ENCODE measurements at regions not wholly inside any gene's neighbourhood (a gene's known extent, or its start where the extent isn't known, plus 50 kb on each side); places are given as distances from the start of the nearest gene placed in this dataset.
"Not testable (repeated sequence)": the region's sequence is repeated elsewhere in the genome, so short reads cannot be mapped to it uniquely, and the experiment has no call there.

DNA sequence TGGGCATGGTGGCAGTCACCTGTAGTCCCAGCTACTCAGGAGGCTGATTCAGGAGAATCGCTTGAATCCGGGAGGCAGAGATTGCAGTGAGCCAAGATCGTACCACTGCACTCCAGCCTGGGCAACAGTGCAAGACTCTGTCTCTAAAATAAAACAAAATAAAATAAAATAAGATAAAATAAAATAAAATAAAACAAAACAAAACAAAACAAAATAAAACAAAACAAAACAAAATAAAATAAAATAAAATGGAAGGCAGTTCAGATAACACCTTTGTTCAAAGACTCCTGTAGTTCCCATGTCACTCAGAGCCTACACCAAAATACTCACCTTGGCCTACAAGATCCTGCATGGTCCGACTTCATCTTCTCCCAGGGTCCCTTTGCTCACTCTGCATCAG lies 61.3 kb downstream of the SYF2 start:
- not testable (repeated sequence) for DNase-seq (ENCODE audit: low read depth, low spot score); H3K27ac ChIP-seq

DNA sequence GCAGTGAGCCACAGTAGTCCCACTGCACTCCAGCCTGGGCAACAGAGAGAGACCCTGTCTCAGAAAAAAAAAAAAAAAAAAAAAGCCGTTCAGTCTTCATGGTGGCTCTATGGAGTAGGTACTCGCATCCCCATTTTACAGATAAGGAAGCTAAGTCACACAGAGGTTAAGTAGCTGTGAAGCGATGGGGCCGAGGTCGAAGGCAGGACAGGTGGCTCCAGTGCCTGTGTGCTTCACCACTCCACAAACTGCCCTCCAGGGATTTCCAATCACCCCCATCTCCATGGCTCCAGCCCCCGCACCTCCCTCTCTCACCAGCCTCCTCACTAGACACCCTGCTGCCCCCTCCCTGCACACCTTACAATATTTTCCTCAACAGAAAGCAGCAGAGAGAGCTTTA lies 61.9 kb downstream of the SYF2 start:
- no peak overlapping the region for H3K27ac ChIP-seq
- no peak for DNase-seq (ENCODE audit: low read depth, low spot score)

DNA sequence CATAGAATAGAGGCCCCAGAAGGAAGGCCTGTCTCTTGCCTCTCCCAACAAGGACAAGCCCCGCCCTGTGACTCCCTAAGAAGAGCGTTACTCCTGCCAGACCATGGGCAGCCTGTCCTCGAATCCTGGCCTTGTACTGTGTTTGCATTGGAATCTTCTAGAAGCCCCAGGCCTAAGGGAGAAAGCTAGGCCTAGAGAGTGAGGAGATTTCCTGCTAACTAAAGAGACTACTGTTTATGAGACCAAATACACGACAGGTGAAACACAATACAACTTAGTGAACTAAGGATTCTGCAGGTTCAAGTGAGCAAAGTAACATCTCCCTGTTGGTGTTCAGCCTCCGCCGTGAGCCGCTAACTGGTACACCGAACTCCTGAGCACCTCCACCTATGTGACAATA lies 62.7 kb downstream of the SYF2 start:
- H3K27ac ChIP-seq, result no peak overlapping the region
- no peak for DNase-seq (ENCODE audit: low read depth, low spot score)

DNA sequence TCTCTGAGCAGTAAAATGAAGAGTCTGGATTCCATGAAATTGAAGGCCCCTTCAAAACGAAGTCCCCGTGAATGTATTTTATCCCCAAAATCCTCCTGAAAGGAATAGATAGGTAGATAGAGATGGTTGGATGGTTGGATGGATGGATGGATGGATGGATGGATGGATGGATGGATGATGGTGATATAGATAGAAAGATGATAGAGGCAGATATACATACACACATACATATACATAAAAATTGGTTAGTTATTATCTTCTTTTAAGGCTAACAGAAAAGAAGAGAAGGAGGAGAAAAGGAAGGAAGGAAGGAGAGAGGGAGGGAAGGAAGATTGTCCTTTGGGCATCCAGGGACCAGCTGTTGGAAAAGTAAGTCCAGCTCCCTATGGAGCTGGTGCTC lies 63.1 kb downstream of the SYF2 start:
- H3K27ac ChIP-seq, result no peak overlapping the region
- no peak for DNase-seq (ENCODE audit: low read depth, low spot score)

DNA sequence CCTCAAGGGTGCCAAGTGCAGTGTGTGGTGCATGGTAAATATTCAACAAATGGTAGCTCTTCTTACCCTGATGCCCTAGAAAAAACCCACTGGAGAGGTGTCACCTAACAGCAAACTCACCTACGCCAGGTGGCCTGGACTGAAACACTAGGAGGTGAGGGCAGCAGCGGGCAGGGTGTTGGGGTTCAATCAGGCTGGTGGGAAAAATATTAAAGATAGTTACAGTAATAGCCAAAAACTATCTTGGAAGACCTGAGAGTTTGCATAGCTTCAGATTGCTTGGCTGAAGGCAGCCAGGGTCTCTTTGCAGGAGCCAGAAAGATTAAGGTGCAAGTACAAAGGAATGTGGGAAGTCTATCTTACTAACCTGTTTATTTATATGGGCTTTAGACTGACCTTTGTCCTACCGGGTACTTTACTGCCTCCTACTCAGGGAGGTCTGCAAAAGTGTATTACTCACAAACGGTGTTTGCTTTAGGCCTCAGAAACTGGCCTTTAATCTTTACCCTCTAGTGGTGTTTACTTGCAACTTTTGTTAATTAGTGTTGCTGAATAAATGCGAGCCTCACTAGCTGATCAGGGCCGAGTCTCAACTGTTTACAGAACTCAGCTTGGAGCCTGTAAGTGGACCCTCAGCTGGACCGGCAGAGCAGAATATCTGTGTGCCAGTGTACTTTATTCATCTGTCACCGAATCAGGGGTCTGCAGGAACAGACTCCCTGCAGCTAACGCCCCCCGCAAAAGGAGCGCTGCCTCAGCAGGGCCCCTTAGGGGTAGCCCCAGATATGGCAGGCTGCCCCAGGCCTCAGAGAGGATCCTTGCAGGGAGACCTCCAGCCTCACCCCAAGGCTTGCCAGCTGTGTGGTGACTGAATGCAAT lies 63.9 kb downstream of the SYF2 start:
- no peak overlapping the region for H3K27ac ChIP-seq
- no peak for DNase-seq (ENCODE audit: low read depth, low spot score)

DNA sequence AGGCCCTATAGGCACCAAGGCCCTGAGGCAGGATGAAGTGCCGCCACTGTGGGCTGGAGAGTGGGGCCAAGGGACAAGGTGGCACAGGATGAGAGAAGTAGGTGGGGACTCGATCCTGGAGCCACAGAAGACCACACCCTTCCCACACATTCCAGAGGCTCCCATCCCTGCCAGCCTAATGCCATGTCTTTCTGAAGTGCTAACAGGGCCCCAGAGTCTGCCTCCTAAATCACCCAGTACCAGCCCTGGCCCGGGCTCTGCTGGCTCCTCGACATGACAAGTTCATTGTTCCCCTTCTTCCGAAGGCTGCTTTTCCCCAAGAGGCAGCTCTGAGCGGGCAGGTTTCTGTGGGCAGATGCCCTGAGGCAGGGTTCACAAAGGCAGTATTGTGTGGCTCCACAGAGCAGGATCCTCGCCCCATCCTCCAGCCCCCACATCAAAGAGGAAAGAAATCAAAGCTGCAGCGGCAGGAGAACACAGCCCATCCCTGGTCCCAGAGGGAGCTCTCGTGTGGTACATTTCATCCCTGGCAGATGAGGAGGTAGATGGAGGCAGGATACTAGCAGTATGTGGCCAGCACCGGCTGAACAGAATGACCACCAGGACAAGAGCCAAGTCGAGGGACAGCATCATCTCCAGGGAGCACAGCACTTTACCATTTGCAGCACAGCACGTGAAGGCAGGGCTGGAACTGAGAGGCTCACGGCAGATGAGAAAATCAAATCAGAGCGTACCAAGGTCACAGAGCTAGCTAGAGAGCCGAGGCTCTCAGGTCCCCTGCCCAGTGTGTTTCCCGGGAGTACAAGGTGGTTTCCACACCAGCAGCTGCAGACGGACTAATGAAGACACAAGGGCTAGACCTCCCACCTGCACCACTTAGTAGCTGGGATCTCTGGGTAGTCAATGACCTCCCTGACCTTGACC lies 64.8 kb downstream of the SYF2 start:
- H3K27ac ChIP-seq, result no peak overlapping the region
- DNase-seq (ENCODE audit: low read depth, low spot score), result no peak

DNA sequence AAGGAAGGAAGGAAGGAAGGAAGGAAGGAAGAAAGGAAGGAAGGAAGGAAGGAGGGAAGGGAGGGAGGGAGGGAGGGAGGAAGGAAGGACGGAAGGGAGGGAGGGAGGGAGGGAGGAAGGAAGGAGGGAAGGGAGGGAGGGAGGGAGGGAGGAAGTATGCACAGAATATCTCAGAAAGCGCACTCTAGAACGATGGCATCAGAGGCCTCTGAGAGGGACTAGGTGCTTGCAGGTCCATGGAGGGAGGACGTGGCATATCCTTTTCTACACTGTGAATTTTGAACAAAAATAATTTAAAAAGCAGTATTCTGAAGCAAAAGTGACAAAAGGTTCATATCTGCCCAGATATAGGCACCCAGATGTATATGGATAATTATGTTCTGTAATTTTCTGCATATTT lies 65.5 kb downstream of the SYF2 start:
- H3K27ac ChIP-seq, result no peak overlapping the region
- no peak for DNase-seq (ENCODE audit: low read depth, low spot score)

DNA sequence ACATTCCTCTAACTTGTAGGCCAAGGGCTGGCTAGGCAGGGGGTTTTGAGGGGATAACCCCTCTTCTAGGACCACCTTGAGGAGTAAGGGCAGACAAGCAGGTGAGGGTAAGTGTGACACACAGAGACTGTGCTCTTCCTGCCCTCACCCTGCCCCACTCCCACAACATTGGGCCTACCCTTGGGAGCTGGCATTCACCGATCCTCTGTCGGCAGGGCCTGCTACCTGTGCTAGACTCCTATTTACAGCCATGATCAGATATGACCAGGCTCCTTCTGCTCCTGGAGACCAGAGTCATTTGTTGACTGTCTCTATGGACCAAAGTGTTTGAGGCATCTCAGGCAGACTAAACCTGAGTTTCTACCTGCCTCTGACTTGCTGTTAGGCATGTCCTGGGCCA lies 68.3 kb downstream of the SYF2 start:
- H3K27ac ChIP-seq, result no peak overlapping the region
- DNase-seq (ENCODE audit: low read depth, low spot score), result no peak

DNA sequence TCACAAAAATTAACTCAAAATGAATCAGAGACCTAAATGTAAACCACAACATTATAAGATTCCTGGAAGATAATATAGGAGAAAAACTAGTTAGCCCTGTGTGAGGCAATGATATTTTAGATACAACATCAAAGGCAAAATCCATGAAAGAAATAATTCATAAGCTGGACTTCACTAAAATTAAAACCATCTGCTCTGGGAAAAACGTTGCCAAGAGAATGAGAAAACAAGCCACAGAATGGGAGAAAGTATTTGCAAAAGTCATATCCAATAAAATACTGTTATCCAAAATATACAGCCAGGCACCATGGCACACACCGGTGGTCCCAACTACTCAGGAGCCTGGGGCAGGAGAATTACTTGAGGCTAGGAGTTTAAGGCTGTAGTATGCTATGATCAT lies 70.3 kb downstream of the SYF2 start:
- DNase-seq (ENCODE audit: low read depth, low spot score), result no peak

DNA sequence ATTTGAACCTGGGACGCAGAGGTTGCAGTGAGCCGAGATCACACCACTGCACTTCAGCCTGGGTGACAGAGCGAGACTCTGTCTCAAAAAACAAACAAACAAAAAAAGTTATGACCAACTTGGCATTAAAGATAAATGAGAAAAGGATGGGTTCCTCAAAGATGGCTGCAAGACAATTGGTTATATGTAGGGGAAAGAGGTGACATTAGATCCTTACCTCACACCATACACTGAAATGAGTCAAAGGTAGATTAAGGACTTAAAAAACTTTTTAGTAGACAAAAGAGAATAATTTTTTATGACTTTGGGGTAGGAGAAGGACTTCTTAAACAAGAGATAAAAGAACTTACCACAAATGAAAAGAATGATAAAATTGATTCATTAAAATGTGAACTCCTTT lies 74.5 kb downstream of the SYF2 start:
- no peak overlapping the region for H3K27ac ChIP-seq
- DNase-seq (ENCODE audit: low read depth, low spot score), result no peak

More for the DNA sequence above, 70.3 kb downstream of the SYF2 start:
- H3K27ac ChIP-seq, result no peak overlapping the region

DNA sequence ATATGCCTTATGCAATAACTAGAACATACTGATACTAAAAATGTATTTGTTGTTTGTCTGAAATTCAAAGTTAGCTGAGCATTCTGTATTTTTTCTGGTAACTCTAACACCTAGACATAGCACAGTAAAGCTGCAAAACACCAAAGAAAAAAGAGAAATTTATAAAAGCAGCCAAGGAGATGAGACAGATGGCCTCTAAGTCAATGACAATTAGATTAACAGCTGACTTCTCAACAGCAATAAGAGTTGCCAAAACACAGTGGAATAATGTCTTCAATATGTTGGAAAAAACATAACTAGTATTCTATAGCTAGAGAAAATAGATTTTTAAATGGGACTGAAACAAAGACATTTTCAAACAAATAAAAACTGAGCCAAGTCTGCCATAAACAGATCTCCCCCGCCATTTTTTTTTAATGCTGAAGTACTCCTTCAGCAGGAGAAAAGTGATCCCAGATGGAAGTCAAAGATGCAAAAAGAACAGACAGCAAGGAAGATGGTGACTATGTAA lies 81.3 kb downstream of the SYF2 start:
- DNase-seq (ENCODE audit: low read depth, low spot score), result no peak
- H3K27ac ChIP-seq, result no peak overlapping the region

DNA sequence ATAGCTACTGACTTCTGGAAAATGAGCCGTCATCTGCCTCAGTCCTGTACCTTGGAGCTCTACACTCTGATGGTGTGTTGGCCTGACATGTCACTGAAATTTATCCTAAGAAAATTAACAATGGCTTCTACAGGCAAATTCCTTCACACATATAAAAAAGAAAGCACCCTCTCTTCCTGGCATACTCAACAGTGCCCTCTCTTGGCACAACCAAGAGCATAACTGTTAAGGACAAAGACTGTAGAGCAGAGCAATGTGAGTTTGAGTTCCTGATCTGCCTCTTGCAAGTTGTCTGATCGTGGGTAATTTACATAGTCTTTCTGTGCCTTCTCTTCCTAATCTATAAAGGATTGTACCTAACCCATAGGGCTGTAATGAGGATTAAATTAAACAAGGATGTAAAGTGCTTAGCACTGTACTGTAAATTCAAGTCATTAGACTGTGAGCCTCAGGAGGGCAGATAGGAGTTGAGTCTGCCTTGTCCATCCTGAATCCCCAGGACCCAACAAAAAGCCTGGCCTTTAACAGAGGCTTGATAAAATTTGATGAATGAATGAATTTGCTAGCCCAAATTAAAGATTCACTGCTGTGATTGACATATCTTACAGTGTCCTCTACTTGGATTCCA lies 83.5 kb downstream of the SYF2 start:
- DNase-seq (ENCODE audit: low read depth, low spot score), result no peak
- no peak overlapping the region for H3K27ac ChIP-seq

DNA sequence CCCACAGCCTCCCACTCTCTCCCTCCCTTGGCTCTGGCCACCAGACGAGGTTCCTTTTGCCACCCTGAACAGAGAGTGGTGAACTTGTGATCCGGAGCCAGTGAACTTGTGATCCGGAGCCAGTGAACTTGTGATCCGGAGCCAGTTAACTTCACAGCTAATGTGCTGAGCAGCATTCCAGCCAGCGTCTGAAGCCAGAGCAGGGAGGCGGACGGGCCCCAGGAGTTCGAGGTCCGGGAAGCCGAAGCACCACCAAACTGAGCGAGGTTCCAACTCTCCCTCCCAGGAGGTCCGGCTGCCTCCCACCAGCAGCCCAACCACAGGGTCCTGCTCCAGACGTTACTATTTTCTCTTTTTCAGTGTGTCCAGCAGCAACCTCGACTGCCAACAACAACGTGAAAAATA lies 85.8 kb downstream of the SYF2 start:
- no peak for DNase-seq (ENCODE audit: low read depth, low spot score)
- no peak overlapping the region for H3K27ac ChIP-seq

DNA sequence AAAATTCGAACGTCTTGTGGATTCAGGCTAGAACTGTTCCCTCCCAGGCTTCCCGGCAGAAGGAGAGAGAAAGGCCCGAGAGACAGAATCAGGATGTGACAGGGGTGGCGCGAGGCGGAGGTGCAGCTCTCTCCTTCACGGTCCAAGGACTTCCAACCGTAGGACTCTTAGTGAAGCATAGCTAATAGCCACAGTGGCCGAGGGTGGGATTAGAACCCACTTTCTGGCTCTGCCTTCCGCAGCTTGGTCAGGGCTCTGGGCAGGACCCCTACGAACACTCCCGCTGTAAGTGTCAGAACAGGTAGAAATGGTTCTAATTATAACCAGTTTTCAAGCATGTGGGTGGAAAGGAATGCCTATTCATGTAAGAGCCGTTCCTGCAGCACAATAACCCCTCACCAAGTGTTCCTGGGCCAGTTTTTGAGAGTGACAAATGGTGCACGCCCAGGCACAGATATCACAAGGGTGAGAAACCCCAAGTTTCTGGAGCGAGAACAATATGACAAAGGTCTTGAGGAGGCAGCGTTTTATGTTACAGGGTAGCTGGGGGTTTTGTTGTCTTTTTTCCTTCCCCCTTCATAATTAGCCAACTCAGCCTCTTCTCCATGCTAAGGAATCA lies 86.4 kb downstream of the SYF2 start:
- H3K27ac ChIP-seq, result no peak overlapping the region
- no peak for DNase-seq (ENCODE audit: low read depth, low spot score)

DNA sequence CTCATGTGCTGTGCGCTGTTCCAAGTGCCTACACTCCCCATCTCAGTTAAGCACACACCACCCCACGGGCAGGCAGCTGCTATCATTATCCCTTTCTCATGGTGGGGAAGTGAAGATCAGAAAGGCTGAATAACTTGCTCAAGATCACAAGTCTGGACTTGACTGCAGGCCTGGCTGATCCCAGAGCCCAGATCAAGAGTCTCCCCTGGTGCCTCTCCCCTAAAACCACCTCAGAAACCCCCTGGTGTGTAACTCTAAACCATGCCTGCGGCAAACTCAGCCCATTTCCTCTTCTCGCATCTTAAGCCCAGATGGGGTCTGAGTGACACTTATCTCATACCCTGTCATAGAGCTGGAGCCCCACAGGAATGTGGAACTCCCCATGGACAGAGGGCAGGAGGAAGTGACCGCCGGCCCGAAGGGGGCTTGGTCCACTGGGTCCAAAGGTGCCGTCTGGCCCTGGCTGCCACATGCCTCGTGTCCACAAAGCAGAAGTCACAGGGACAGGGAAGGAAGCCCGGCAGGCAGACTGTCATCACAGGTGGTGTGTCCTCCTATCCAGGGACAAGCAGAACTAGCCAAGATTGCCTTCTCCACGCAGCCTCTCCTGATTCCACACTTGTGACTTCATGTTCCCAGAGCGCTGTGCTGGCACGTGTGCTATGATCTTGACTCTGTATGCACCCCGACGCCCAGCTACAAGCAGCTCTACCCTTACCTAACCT lies 92.1 kb downstream of the SYF2 start:
- DNase-seq (ENCODE audit: low read depth, low spot score), result no peak
- no peak overlapping the region for H3K27ac ChIP-seq

DNA sequence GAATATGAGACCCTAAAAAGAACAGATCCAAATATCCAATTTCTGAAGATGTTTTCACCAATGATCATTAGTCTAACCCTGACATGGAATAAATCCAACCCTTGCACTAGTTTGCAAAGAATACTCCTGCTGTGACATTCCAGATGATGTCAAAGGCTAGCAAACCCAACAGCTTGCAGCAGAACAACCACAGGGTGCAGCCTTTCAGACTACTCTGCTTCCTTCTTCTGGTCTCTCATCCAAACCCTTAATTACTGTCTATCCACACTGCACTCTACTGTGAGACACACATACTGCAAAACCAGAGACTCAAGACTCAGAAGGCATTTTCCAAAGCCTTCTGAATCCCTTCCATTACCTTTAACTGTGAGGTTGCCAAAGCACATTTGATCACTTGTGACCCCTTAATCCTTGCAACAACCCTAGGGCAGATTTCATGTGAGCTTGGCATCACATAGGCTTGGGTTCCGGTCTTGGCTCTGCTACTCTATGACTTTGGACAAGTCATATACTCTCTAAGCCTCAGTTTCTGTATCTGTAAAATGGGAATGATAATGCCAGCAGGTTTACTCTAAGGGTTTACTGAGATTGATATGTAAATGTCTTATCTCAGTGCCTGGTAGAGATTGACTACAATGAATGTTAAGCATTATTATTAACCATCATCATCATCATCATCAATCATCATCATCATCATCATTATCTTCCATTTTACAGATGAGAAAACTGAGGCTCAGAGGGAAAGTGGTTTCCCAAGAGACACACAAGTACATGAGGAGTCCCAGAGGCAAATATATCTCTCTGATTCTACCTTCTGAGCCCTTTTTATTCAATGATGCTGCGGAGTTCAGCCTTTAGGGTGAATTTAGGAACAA lies 94.5 kb downstream of the SYF2 start:
- no peak overlapping the region for H3K27ac ChIP-seq
- DNase-seq (ENCODE audit: low read depth, low spot score), result no peak

DNA sequence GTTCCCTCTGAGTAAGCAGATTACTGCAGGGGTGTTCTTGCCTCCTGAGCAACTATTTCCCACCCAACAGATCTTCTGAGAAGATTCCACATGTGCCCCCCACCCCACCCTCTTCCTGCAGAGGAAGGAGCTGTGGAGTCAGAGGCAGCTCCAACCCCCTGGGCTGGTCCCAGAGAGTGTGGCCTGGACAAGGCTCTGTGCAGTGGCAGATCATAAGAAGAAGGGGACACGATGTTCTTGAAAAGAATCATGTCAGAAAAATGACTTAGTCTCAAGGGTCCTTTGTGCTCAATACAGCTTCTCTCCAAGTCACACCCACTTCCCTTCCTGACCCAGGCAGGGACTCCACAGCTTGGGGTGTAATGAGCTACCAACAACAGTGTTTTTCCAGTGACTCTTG lies 95.2 kb downstream of the SYF2 start:
- no peak overlapping the region for H3K27ac ChIP-seq
- DNase-seq (ENCODE audit: low read depth, low spot score), result no peak

DNA sequence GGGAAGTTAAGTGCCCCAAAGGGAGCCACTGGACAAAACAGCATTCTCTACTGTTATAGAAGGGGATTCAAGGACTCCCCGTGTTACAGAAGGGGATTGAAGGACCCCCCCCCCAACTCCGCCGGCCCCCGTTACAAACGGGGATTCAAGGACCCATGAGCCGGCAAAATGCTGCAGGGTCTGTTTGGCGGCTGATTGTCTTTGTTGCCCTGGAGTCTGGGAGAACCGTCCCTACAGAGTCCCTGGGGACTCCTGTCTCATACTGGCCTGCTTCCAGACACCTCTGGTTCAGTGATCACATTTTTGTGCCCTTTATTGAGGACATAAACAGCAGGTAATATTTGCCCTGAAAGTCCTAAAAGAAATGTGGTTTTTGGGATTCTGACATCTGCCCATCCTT lies 96.4 kb downstream of the SYF2 start:
- DNase-seq (ENCODE audit: low read depth, low spot score), result no peak
- H3K27ac ChIP-seq, result no peak overlapping the region

Data from epithelial cell of prostate (primary cell).